GM12864 (cell line): ENCODE measurements at regions not wholly inside any gene's neighbourhood (a gene's known extent, or its start where the extent isn't known, plus 50 kb on each side); places are given as distances from the start of the nearest gene placed in this dataset.

Source experiments
- DNase-seq: peaks from one replicate; pipeline ENCODE4 v3.0.0-alpha.2; 2011; ENCODE audit warnings: low read depth
- H3K4me3 ChIP-seq: 2 replicates; pipeline ENCODE4 v1.5.1; 2011; ENCODE audit warnings: mild to moderate bottlenecking, low read depth, low read length, control low read depth
- CTCF ChIP-seq: IDR thresholded peaks from 2 replicates; pipeline ENCODE4 v1.5.1; 2011; ENCODE audit warnings: low read depth, mild to moderate bottlenecking, moderate library complexity, low read length, control low read depth, inconsistent platforms; ENCODE audit errors: missing control alignments

- DNase-seq, result no peak
- TF ChIP-seq CTCF, result no peak
- H3K4me3 ChIP-seq, result no peak overlapping the region
Measured at GRCh38 chr20:60906555-60906954, 345.5 kb upstream of the CDH4 start.

- no peak for DNase-seq
- TF ChIP-seq CTCF, result no peak
- no peak overlapping the region for H3K4me3 ChIP-seq
Measured at GRCh38 chr20:60913298-60913697, 338.8 kb upstream of the CDH4 start.

- TF ChIP-seq CTCF, result no peak
- DNase-seq, result no peak
Measured at GRCh38 chr20:60921022-60921622, 330.9 kb upstream of the CDH4 start.

GRCh38 chr20:60926831-60927230 is 325.2 kb upstream of the CDH4 start:
- DNase-seq, result no peak
- TF ChIP-seq CTCF, result no peak
- no peak overlapping the region for H3K4me3 ChIP-seq

More at GRCh38 chr20:60921022-60921622, 330.9 kb upstream of the CDH4 start:
- H3K4me3 ChIP-seq, result no peak overlapping the region

- no peak for DNase-seq
- H3K4me3 ChIP-seq, result no peak overlapping the region
- no peak for TF ChIP-seq CTCF
Measured at GRCh38 chr20:60928341-60928740, 323.7 kb upstream of the CDH4 start.

- no peak overlapping the region for H3K4me3 ChIP-seq
- DNase-seq, result no peak
- TF ChIP-seq CTCF, result no peak
Measured at GRCh38 chr20:60930023-60930790, 321.9 kb upstream of the CDH4 start.

GRCh38 chr20:60931696-60932095 is 320.4 kb upstream of the CDH4 start:
- no peak for TF ChIP-seq CTCF

More at GRCh38 chr20:60931696-60932095, 320.4 kb upstream of the CDH4 start:
- DNase-seq, result no peak
- H3K4me3 ChIP-seq, result no peak overlapping the region
